GM23338 (cell line): ENCODE measurements at regions not wholly inside any gene's neighbourhood (a gene's known extent, or its start where the extent isn't known, plus 50 kb on each side); places are given as distances from the start of the nearest gene placed in this dataset.
A peak's percentile ranks its signal among the peaks of the same experiment; 100 is the strongest.

Experiments used
- ATAC-seq: fragments of 200-7000 bp; cut with Tn5 transposase; 3 replicates; pipeline ENCODE4 v1.9.1; 2020
- DNase-seq: peaks from one replicate; pipeline ENCODE4 v3.0.0-alpha.2; 2015; ENCODE audit warnings: low spot score
- H2AFZ ChIP-seq: fragments of 200-600 bp; sonication (generic); 2 replicates; pipeline ENCODE4 v1.8.0; 2016; ENCODE audit warnings: antibody characterized with exemption, mild to moderate bottlenecking, moderate library complexity
- H3F3A ChIP-seq: fragments of 200-600 bp; sonication (generic); replicated peaks from 2 replicates; pipeline ENCODE4 v1.8.0; 2017; ENCODE audit warnings: antibody characterized with exemption, mixed run types, low read depth
- H3K27ac ChIP-seq: fragments of 200-600 bp; sonication (generic); 2 replicates; pipeline ENCODE4 v1.6.1; 2016; ENCODE audit warnings: low read depth
- H3K27me3 ChIP-seq: fragments of 200-600 bp; sonication (generic); 2 replicates; pipeline ENCODE4 v1.8.0; 2016; ENCODE audit warnings: mild to moderate bottlenecking, mixed run types, moderate library complexity; ENCODE audit not compliant: insufficient read depth
- H3K36me3 ChIP-seq: fragments of 200-600 bp; sonication (generic); 2 replicates; pipeline ENCODE4 v1.8.0; 2016; ENCODE audit warnings: mild to moderate bottlenecking; ENCODE audit not compliant: insufficient read depth
- H3K4me1 ChIP-seq: fragments of 200-600 bp; sonication (generic); 2 replicates; pipeline ENCODE4 v1.8.0; 2016; ENCODE audit warnings: mild to moderate bottlenecking, moderate library complexity; ENCODE audit not compliant: insufficient read depth
- H3K4me2 ChIP-seq: fragments of 200-600 bp; sonication (generic); 2 replicates; pipeline ENCODE4 v1.7.1; 2017; ENCODE audit warnings: mixed run types
- H3K4me3 ChIP-seq: fragments of 200-600 bp; sonication (generic); 2 replicates; pipeline ENCODE4 v1.6.1; 2016; ENCODE audit warnings: mixed run types
- H3K79me2 ChIP-seq: fragments of 200-600 bp; sonication (generic); replicated peaks from 2 replicates; pipeline ENCODE4 v1.8.0; 2017; ENCODE audit warnings: mild to moderate bottlenecking; ENCODE audit not compliant: insufficient read depth
- H3K9me2 ChIP-seq: fragments of 200-600 bp; sonication (generic); 2 replicates; pipeline ENCODE4 v1.8.0; 2017; ENCODE audit not compliant: insufficient read depth
- H4K20me1 ChIP-seq: fragments of 200-600 bp; sonication (generic); replicated peaks from 2 replicates; pipeline ENCODE4 v1.8.0; 2017; ENCODE audit warnings: mild to moderate bottlenecking; ENCODE audit not compliant: insufficient read depth
- H3K27ac Mint-ChIP-seq: 2 replicates; pipeline ENCODE4 v1.8.0; 2020; ENCODE audit warnings: inconsistent platforms, mild to moderate bottlenecking, moderate library complexity, mixed read lengths
- H3K27me3 Mint-ChIP-seq: 3 replicates; pipeline ENCODE4 v1.8.0; 2022; ENCODE audit warnings: low read depth, mild to moderate bottlenecking, moderate library complexity, mixed read lengths, inconsistent platforms; ENCODE audit not compliant: insufficient read depth, poor library complexity
- H3K36me3 Mint-ChIP-seq: 3 replicates; pipeline ENCODE4 v1.8.0; 2021; ENCODE audit warnings: low read depth, mild to moderate bottlenecking, inconsistent platforms, moderate library complexity, mixed read lengths
- H3K4me1 Mint-ChIP-seq: 3 replicates; pipeline ENCODE4 v1.8.0; 2020; ENCODE audit warnings: mild to moderate bottlenecking, inconsistent platforms, mixed read lengths
- H3K4me3 Mint-ChIP-seq: 3 replicates; pipeline ENCODE4 v1.8.0; 2021; ENCODE audit warnings: moderate library complexity, mild to moderate bottlenecking, inconsistent platforms, mixed read lengths
- H3K9me3 Mint-ChIP-seq: 3 replicates; pipeline ENCODE4 v1.8.0; 2020; ENCODE audit warnings: moderate library complexity, mild to moderate bottlenecking, inconsistent platforms, mixed read lengths
- CREB1 ChIP-seq: fragments of 250-450 bp; sonication (Bioruptor Pico); IDR thresholded peaks from 2 replicates; pipeline ENCODE4 v1.5.0; 2020; ENCODE audit warnings: low read depth, mild to moderate bottlenecking, moderate library complexity
- ETS1 ChIP-seq: IDR thresholded peaks from 2 replicates; pipeline ENCODE4 v1.6.1; 2016; ENCODE audit warnings: antibody characterized with exemption
- EZH2phosphoT487 ChIP-seq: fragments of 200-600 bp; sonication (generic); IDR thresholded peaks from one replicate; pipeline ENCODE4 v1.8.1; 2018; ENCODE audit warnings: antibody characterized with exemption; ENCODE audit not compliant: unreplicated experiment
- JUNB ChIP-seq: IDR thresholded peaks from one replicate; pipeline ENCODE4 v1.6.1; 2016; ENCODE audit warnings: antibody characterized with exemption; ENCODE audit not compliant: unreplicated experiment
- REST ChIP-seq: IDR thresholded peaks from one replicate; pipeline ENCODE4 v1.6.1; 2018; ENCODE audit warnings: antibody characterized with exemption; ENCODE audit not compliant: unreplicated experiment
- STAT1 ChIP-seq: IDR thresholded peaks from one replicate; pipeline ENCODE4 v1.6.1; 2016; ENCODE audit warnings: antibody characterized with exemption; ENCODE audit not compliant: unreplicated experiment
- ZNF114 ChIP-seq: fragments of 250-450 bp; sonication (Bioruptor Pico); IDR thresholded peaks from 2 replicates; pipeline ENCODE4 v1.5.0; 2020; ENCODE audit warnings: mild to moderate bottlenecking, moderate library complexity
- ZNF331 ChIP-seq: fragments of 250-450 bp; sonication (Bioruptor Pico); IDR thresholded peaks from 2 replicates; pipeline ENCODE4 v1.5.0; 2020; ENCODE audit warnings: low read depth, mild to moderate bottlenecking, moderate library complexity
- ZNF462 ChIP-seq: fragments of 250-450 bp; sonication (Bioruptor Pico); IDR thresholded peaks from 2 replicates; pipeline ENCODE4 v1.5.0; 2020; ENCODE audit warnings: mild to moderate bottlenecking, moderate library complexity

GRCh38 chr19:46963093-46963734 lies 56.4 kb upstream of the NPAS1 start (continued):
- no peak for TF ChIP-seq STAT1
- TF ChIP-seq ZNF331 = no peak
- TF ChIP-seq CREB1 (CRISPR knock-in tag) = no peak
- no peak for TF ChIP-seq JUNB
- TF ChIP-seq REST = no peak
- no peak for TF ChIP-seq ETS1

- no peak for ATAC-seq
- Mint-ChIP-seq H3K27me3 (no peaks in the 10 kb centered on the region), H3K36me3 (no peaks in the 10 kb centered on the region), H3K9me3 (no peaks in the 10 kb centered on the region), H3K4me1 (no peaks in the 10 kb centered on the region), H3K4me3 (no peak overlapping the region), H3K27ac (no peak overlapping the region)
- Histone ChIP-seq H4K20me1 (0 out of 2 replicates have a peak, but pooled peaks cover 5% of the 10 kb centered on the region), H3K27ac (0 out of 2 replicates have a peak overlapping the region, but pooled peaks have one; percentile 32), H3K4me1 (no peaks in the 10 kb centered on the region), H3F3A (0 out of 2 replicates have a peak, but pooled peaks cover 6% of the 10 kb centered on the region), H2AFZ (no peak overlapping the region), H3K4me3 (no peak overlapping the region), H3K36me3 (no peaks in the 10 kb centered on the region), H3K4me2 (no peak overlapping the region), H3K9me2 (no peaks in the 10 kb centered on the region), H3K79me2 (peaks cover 5% of the 10 kb centered on the region; the same call in 1 of the 2 replicates), H3K27me3 (no peaks in the 10 kb centered on the region)
- DNase-seq = no peak
- TF ChIP-seq REST (no peak), ZNF114 (CRISPR knock-in tag) (no peak), JUNB (no peak), EZH2phosphoT487 (no peak), ZNF462 (CRISPR knock-in tag) (no peak)
Observed at GRCh38 chr19:46967578-46968032, 52.0 kb upstream of the NPAS1 start.
